ENCODE measurements at regions not wholly inside any gene's neighbourhood (a gene's known extent, or its start where the extent isn't known, plus 50 kb on each side); places are given as distances from the start of the nearest gene placed in this dataset.

GRCh38 chr14:65993103-65993502 lies 493.1 kb upstream of the CCDC196 start:
- Histone ChIP-seq H3K4me1 (ENCODE audit: control insufficient read depth in 1 of 2, insufficient read depth in 1 of 2, low read depth in 1 of 2, low read length in 1 of 2) (no peaks in the 10 kb centered on the region), H3K27me3 (no peaks in the 10 kb centered on the region)

GRCh38 chr14:65993996-65994395 lies 492.2 kb upstream of the CCDC196 start:
- TF ChIP-seq CTCF (IDR thresholded peaks at IDR 0.05) = no peak
- Histone ChIP-seq H3K4me3 (ENCODE audit: low read depth in 1 of 2, low read length in 1 of 2) (no peak overlapping the region), H3K9me3 (no peaks in the 10 kb centered on the region), H3K36me3 (no peaks in the 10 kb centered on the region), H3K27me3 (no peaks in the 10 kb centered on the region), H3K4me1 (ENCODE audit: control insufficient read depth in 1 of 2, insufficient read depth in 1 of 2, low read depth in 1 of 2, low read length in 1 of 2) (no peaks in the 10 kb centered on the region), H3K27ac (no peak overlapping the region)

More at GRCh38 chr14:65993103-65993502, 493.1 kb upstream of the CCDC196 start:
- Histone ChIP-seq H3K4me3 (ENCODE audit: low read depth in 1 of 2, low read length in 1 of 2) (no peak overlapping the region), H3K36me3 (no peaks in the 10 kb centered on the region), H3K27ac (no peak overlapping the region), H3K9me3 (no peaks in the 10 kb centered on the region)
- TF ChIP-seq CTCF (IDR thresholded peaks at IDR 0.05) = no peak

- no peaks in the 10 kb centered on the region for H3K4me1 ChIP-seq (ENCODE audit: control insufficient read depth in 1 of 2, insufficient read depth in 1 of 2, low read depth in 1 of 2, low read length in 1 of 2)
Measured at GRCh38 chr14:65997347-65997746, 488.8 kb upstream of the CCDC196 start.

GRCh38 chr14:65999865-66000264 lies 486.3 kb upstream of the CCDC196 start:
- no peak for TF ChIP-seq CTCF (IDR thresholded peaks at IDR 0.05)
- Histone ChIP-seq H3K9me3 (peaks cover 6% of the 10 kb centered on the region), H3K27ac (no peak overlapping the region), H3K27me3 (no peaks in the 10 kb centered on the region), H3K36me3 (no peaks in the 10 kb centered on the region), H3K4me1 (ENCODE audit: control insufficient read depth in 1 of 2, insufficient read depth in 1 of 2, low read depth in 1 of 2, low read length in 1 of 2) (no peaks in the 10 kb centered on the region), H3K4me3 (ENCODE audit: low read depth in 1 of 2, low read length in 1 of 2) (no peak overlapping the region)

More at GRCh38 chr14:65997347-65997746, 488.8 kb upstream of the CCDC196 start:
- Histone ChIP-seq H3K27me3 (no peaks in the 10 kb centered on the region), H3K27ac (no peak overlapping the region), H3K36me3 (no peaks in the 10 kb centered on the region), H3K9me3 (peaks cover 6% of the 10 kb centered on the region), H3K4me3 (ENCODE audit: low read depth in 1 of 2, low read length in 1 of 2) (no peak overlapping the region)
- no peak for TF ChIP-seq CTCF (IDR thresholded peaks at IDR 0.05)

- H3K4me3 ChIP-seq (ENCODE audit: low read depth in 1 of 2, low read length in 1 of 2) = no peak overlapping the region
- H3K36me3 ChIP-seq = no peaks in the 10 kb centered on the region
- no peaks in the 10 kb centered on the region for H3K27me3 ChIP-seq
- peaks cover 6% of the 10 kb centered on the region for H3K9me3 ChIP-seq
- no peaks in the 10 kb centered on the region for H3K4me1 ChIP-seq (ENCODE audit: control insufficient read depth in 1 of 2, insufficient read depth in 1 of 2, low read depth in 1 of 2, low read length in 1 of 2)
- TF ChIP-seq CTCF (IDR thresholded peaks at IDR 0.05) = no peak
- no peak overlapping the region for H3K27ac ChIP-seq
Measured at GRCh38 chr14:66000766-66001165, 485.4 kb upstream of the CCDC196 start.

- Histone ChIP-seq H3K27ac (no peak overlapping the region), H3K9me3 (peaks cover 6% of the 10 kb centered on the region), H3K36me3 (no peaks in the 10 kb centered on the region), H3K27me3 (no peaks in the 10 kb centered on the region), H3K4me3 (ENCODE audit: low read depth in 1 of 2, low read length in 1 of 2) (no peak overlapping the region), H3K4me1 (ENCODE audit: control insufficient read depth in 1 of 2, insufficient read depth in 1 of 2, low read depth in 1 of 2, low read length in 1 of 2) (no peaks in the 10 kb centered on the region)
- no peak for TF ChIP-seq CTCF (IDR thresholded peaks at IDR 0.05)
Measured at GRCh38 chr14:66001356-66001755, 484.8 kb upstream of the CCDC196 start.

All from neutrophil (primary cell).